ENCODE measurements at regions not wholly inside any gene's neighbourhood (a gene's known extent, or its start where the extent isn't known, plus 50 kb on each side); places are given as distances from the start of the nearest gene placed in this dataset.

DNA sequence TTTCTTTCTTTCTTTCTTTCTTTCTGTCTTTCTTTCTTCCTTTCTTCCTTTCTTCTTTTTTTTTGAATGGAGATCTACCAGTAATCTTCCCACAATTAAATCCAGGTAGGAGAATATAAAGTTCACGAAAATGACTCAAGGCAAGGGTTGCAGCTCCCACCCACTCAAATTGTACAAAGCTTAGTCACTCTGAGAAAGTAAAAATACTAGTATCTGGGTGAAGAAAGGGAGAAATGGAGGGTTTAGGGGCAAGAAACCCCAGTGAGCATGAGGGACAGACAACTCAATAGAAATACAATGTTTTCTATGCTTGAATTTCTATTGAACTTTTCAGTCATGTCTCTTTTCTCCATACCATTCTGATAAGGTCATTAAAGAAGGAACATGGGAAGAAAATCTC, 200.8 kb downstream of the GATA3 start:
- TF ChIP-seq, protein P1, sequence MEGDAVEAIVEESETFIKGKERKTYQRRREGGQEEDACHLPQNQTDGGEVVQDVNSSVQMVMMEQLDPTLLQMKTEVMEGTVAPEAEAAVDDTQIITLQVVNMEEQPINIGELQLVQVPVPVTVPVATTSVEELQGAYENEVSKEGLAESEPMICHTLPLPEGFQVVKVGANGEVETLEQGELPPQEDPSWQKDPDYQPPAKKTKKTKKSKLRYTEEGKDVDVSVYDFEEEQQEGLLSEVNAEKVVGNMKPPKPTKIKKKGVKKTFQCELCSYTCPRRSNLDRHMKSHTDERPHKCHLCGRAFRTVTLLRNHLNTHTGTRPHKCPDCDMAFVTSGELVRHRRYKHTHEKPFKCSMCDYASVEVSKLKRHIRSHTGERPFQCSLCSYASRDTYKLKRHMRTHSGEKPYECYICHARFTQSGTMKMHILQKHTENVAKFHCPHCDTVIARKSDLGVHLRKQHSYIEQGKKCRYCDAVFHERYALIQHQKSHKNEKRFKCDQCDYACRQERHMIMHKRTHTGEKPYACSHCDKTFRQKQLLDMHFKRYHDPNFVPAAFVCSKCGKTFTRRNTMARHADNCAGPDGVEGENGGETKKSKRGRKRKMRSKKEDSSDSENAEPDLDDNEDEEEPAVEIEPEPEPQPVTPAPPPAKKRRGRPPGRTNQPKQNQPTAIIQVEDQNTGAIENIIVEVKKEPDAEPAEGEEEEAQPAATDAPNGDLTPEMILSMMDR (IDR thresholded peaks at IDR 0.05 in 2 of 3, conservative IDR thresholded peaks at IDR 0.05 in 1 of 3; ENCODE audit: borderline replicate concordance in 1 of 3, insufficient read depth in 1 of 3, low read depth in 2 of 3, low read length in 2 of 3): no peak
- TF ChIP-seq CEBPB (IDR thresholded peaks at IDR 0.05; ENCODE audit: low read depth): no peak
- TF ChIP-seq ELF1 (IDR thresholded peaks at IDR 0.05; ENCODE audit: borderline replicate concordance, low read depth): no peak
- TF ChIP-seq, protein P2, sequence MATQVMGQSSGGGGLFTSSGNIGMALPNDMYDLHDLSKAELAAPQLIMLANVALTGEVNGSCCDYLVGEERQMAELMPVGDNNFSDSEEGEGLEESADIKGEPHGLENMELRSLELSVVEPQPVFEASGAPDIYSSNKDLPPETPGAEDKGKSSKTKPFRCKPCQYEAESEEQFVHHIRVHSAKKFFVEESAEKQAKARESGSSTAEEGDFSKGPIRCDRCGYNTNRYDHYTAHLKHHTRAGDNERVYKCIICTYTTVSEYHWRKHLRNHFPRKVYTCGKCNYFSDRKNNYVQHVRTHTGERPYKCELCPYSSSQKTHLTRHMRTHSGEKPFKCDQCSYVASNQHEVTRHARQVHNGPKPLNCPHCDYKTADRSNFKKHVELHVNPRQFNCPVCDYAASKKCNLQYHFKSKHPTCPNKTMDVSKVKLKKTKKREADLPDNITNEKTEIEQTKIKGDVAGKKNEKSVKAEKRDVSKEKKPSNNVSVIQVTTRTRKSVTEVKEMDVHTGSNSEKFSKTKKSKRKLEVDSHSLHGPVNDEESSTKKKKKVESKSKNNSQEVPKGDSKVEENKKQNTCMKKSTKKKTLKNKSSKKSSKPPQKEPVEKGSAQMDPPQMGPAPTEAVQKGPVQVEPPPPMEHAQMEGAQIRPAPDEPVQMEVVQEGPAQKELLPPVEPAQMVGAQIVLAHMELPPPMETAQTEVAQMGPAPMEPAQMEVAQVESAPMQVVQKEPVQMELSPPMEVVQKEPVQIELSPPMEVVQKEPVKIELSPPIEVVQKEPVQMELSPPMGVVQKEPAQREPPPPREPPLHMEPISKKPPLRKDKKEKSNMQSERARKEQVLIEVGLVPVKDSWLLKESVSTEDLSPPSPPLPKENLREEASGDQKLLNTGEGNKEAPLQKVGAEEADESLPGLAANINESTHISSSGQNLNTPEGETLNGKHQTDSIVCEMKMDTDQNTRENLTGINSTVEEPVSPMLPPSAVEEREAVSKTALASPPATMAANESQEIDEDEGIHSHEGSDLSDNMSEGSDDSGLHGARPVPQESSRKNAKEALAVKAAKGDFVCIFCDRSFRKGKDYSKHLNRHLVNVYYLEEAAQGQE (IDR thresholded peaks at IDR 0.05; ENCODE audit: low read depth): no peak
- no peak for TF ChIP-seq ZFX (IDR thresholded peaks at IDR 0.05)
- no peak for TF ChIP-seq SIN3A (IDR thresholded peaks at IDR 0.05; ENCODE audit: low read depth)
- no peak for TF ChIP-seq RAD21 (IDR thresholded peaks at IDR 0.05; ENCODE audit: low read depth)
- TF ChIP-seq, protein P3, sequence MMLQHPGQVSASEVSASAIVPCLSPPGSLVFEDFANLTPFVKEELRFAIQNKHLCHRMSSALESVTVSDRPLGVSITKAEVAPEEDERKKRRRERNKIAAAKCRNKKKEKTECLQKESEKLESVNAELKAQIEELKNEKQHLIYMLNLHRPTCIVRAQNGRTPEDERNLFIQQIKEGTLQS (IDR thresholded peaks at IDR 0.05): no peak
- TF ChIP-seq, protein P4, sequence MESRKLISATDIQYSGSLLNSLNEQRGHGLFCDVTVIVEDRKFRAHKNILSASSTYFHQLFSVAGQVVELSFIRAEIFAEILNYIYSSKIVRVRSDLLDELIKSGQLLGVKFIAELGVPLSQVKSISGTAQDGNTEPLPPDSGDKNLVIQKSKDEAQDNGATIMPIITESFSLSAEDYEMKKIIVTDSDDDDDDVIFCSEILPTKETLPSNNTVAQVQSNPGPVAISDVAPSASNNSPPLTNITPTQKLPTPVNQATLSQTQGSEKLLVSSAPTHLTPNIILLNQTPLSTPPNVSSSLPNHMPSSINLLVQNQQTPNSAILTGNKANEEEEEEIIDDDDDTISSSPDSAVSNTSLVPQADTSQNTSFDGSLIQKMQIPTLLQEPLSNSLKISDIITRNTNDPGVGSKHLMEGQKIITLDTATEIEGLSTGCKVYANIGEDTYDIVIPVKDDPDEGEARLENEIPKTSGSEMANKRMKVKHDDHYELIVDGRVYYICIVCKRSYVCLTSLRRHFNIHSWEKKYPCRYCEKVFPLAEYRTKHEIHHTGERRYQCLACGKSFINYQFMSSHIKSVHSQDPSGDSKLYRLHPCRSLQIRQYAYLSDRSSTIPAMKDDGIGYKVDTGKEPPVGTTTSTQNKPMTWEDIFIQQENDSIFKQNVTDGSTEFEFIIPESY (IDR thresholded peaks at IDR 0.05; ENCODE audit: extremely low read depth, insufficient replicate concordance, low read length): no peak
- TF ChIP-seq POLR2A (IDR thresholded peaks at IDR 0.05; ENCODE audit: borderline replicate concordance, extremely low read depth, insufficient read depth, insufficient read length): no peak
- TF ChIP-seq CBX3 (IDR thresholded peaks at IDR 0.05; ENCODE audit: low read depth): no peak
- no peak for TF ChIP-seq POLR2AphosphoS5 (IDR thresholded peaks at IDR 0.05; ENCODE audit: low read depth, low read length)
- no peak for TF ChIP-seq EZH2phosphoT487 (IDR thresholded peaks at IDR 0.05; ENCODE audit: borderline replicate concordance)
- TF ChIP-seq, protein P5, sequence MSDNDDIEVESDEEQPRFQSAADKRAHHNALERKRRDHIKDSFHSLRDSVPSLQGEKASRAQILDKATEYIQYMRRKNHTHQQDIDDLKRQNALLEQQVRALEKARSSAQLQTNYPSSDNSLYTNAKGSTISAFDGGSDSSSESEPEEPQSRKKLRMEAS (IDR thresholded peaks at IDR 0.05): no peak

Data from HCT116 (cell line).